ENCODE measurements at regions not wholly inside any gene's neighbourhood (a gene's known extent, or its start where the extent isn't known, plus 50 kb on each side); places are given as distances from the start of the nearest gene placed in this dataset.
"Not testable (repeated sequence)": the region's sequence is repeated elsewhere in the genome, so short reads cannot be mapped to it uniquely, and the experiment has no call there.

- TF ChIP-seq ZNF274 (IDR thresholded peaks at IDR 0.05; ENCODE audit: low read depth, low read length), result no peak
- H3K4me3 ChIP-seq (ENCODE audit: low read length), result no peak overlapping the region
Measured at GRCh38 chr2:76009484-76009883, 298.8 kb upstream of the GCFC2 start.

GRCh38 chr2:76008001-76008702, 297.4 kb upstream of the GCFC2 start:
- no peak for TF ChIP-seq ZNF274 (IDR thresholded peaks at IDR 0.05; ENCODE audit: low read depth, low read length)
- H3K4me3 ChIP-seq (ENCODE audit: low read length), result no peak overlapping the region

GRCh38 chr2:76000425-76000824, 289.7 kb upstream of the GCFC2 start:
- no peak overlapping the region for H3K4me3 ChIP-seq (ENCODE audit: low read length)
- no peak for TF ChIP-seq ZNF274 (IDR thresholded peaks at IDR 0.05; ENCODE audit: low read depth, low read length)

GRCh38 chr2:75998451-75998850, 287.7 kb upstream of the GCFC2 start:
- no peak for TF ChIP-seq ZNF274 (IDR thresholded peaks at IDR 0.05; ENCODE audit: low read depth, low read length)
- no peak overlapping the region for H3K4me3 ChIP-seq (ENCODE audit: low read length)

- TF ChIP-seq ZNF274 (IDR thresholded peaks at IDR 0.05; ENCODE audit: low read depth, low read length), result no peak
- no peak overlapping the region for H3K4me3 ChIP-seq (ENCODE audit: low read length)
Measured at GRCh38 chr2:75994759-75995158, 284.0 kb upstream of the GCFC2 start.

GRCh38 chr2:75988622-75989021, 277.9 kb upstream of the GCFC2 start:
- H3K4me3 ChIP-seq (ENCODE audit: low read length), result not testable (repeated sequence)

GRCh38 chr2:75986617-75987016, 275.9 kb upstream of the GCFC2 start:
- no peak overlapping the region for H3K4me3 ChIP-seq (ENCODE audit: low read length)
- TF ChIP-seq ZNF274 (IDR thresholded peaks at IDR 0.05; ENCODE audit: low read depth, low read length), result no peak

GRCh38 chr2:75982719-75983118, 272.0 kb upstream of the GCFC2 start:
- no peak for TF ChIP-seq ZNF274 (IDR thresholded peaks at IDR 0.05; ENCODE audit: low read depth, low read length)
- H3K4me3 ChIP-seq (ENCODE audit: low read length), result no peak overlapping the region

GRCh38 chr2:75964646-75965045, 253.9 kb upstream of the GCFC2 start:
- H3K4me3 ChIP-seq (ENCODE audit: low read length), result no peak overlapping the region
- no peak for TF ChIP-seq ZNF274 (IDR thresholded peaks at IDR 0.05; ENCODE audit: low read depth, low read length)

GRCh38 chr2:75960472-75961009, 249.8 kb upstream of the GCFC2 start:
- no peak overlapping the region for H3K4me3 ChIP-seq (ENCODE audit: low read length)
- TF ChIP-seq ZNF274 (IDR thresholded peaks at IDR 0.05; ENCODE audit: low read depth, low read length), result no peak

- TF ChIP-seq ZNF274 (IDR thresholded peaks at IDR 0.05; ENCODE audit: low read depth, low read length), result no peak
- no peak overlapping the region for H3K4me3 ChIP-seq (ENCODE audit: low read length)
Measured at GRCh38 chr2:75959724-75960471, 249.2 kb upstream of the GCFC2 start.

GRCh38 chr2:75954761-75955160, 244.0 kb upstream of the GCFC2 start:
- no peak overlapping the region for H3K4me3 ChIP-seq (ENCODE audit: low read length)
- no peak for TF ChIP-seq ZNF274 (IDR thresholded peaks at IDR 0.05; ENCODE audit: low read depth, low read length)

- no peak for TF ChIP-seq ZNF274 (IDR thresholded peaks at IDR 0.05; ENCODE audit: low read depth, low read length)
- no peak overlapping the region for H3K4me3 ChIP-seq (ENCODE audit: low read length)
Measured at GRCh38 chr2:75952173-75952572, 241.5 kb upstream of the GCFC2 start.

GRCh38 chr2:75949385-75950030, 238.8 kb upstream of the GCFC2 start:
- no peak for TF ChIP-seq ZNF274 (IDR thresholded peaks at IDR 0.05; ENCODE audit: low read depth, low read length)
- H3K4me3 ChIP-seq (ENCODE audit: low read length), result no peak overlapping the region

- TF ChIP-seq ZNF274 (IDR thresholded peaks at IDR 0.05; ENCODE audit: low read depth, low read length), result no peak
- no peak overlapping the region for H3K4me3 ChIP-seq (ENCODE audit: low read length)
Measured at GRCh38 chr2:75936311-75936710, 225.6 kb upstream of the GCFC2 start.
